HuH-7.5 (cell line): ENCODE measurements at regions not wholly inside any gene's neighbourhood (a gene's known extent, or its start where the extent isn't known, plus 50 kb on each side); places are given as distances from the start of the nearest gene placed in this dataset.

Source experiments
- DNase-seq: peaks from one replicate; pipeline ENCODE4 v3.0.0; 2011; ENCODE audit warnings: low spot score

GRCh38 chr2:105593221-105593967 is 151.3 kb upstream of the NCK2 start:
- DNase-seq, result no peak

- DNase-seq, result no peak
These were observed 152.4 kb upstream of the NCK2 start for GRCh38 chr2:105592288-105592687.

GRCh38 chr2:105590780-105591660 is 153.7 kb upstream of the NCK2 start:
- no peak for DNase-seq

GRCh38 chr2:105588581-105588980 is 156.1 kb upstream of the NCK2 start:
- no peak for DNase-seq

- no peak for DNase-seq
These were observed 157.1 kb upstream of the NCK2 start for GRCh38 chr2:105587637-105588036.

- no peak for DNase-seq
These were observed 160.2 kb upstream of the NCK2 start for GRCh38 chr2:105584435-105585010.

- DNase-seq, result peak; percentile 20
These were observed 161.6 kb upstream of the NCK2 start for GRCh38 chr2:105582952-105583660.

- no peak for DNase-seq
These were observed 163.2 kb upstream of the NCK2 start for GRCh38 chr2:105581555-105581944.

GRCh38 chr2:105580870-105581554 is 163.7 kb upstream of the NCK2 start:
- DNase-seq, result no peak

- no peak for DNase-seq
These were observed 164.5 kb upstream of the NCK2 start for GRCh38 chr2:105580216-105580615.

GRCh38 chr2:105578166-105578565 is 166.5 kb upstream of the NCK2 start:
- no peak for DNase-seq

- no peak for DNase-seq
These were observed 166.9 kb upstream of the NCK2 start for GRCh38 chr2:105577762-105578161.

- DNase-seq, result peak; percentile 20
These were observed 168.1 kb upstream of the NCK2 start for GRCh38 chr2:105576440-105577241.

GRCh38 chr2:105576050-105576439 is 168.7 kb upstream of the NCK2 start:
- no peak for DNase-seq

GRCh38 chr2:105575499-105576025 is 169.2 kb upstream of the NCK2 start:
- no peak for DNase-seq

GRCh38 chr2:105574796-105575344 is 169.8 kb upstream of the NCK2 start:
- DNase-seq, result no peak

- DNase-seq, result no peak
These were observed 170.6 kb upstream of the NCK2 start for GRCh38 chr2:105573910-105574655.

GRCh38 chr2:105573490-105573889 is 171.2 kb upstream of the NCK2 start:
- no peak for DNase-seq

- no peak for DNase-seq
These were observed 172.7 kb upstream of the FHL2 start for GRCh38 chr2:105571445-105571987.
